HG03520 (cell line): ENCODE measurements at regions not wholly inside any gene's neighbourhood (a gene's known extent, or its start where the extent isn't known, plus 50 kb on each side); places are given as distances from the start of the nearest gene placed in this dataset.
"Not testable (repeated sequence)": the region's sequence is repeated elsewhere in the genome, so short reads cannot be mapped to it uniquely, and the experiment has no call there.

Source experiments
- ATAC-seq: cut with Tn5 transposase; IDR thresholded peaks from one replicate; pipeline ENCODE4 v1.9.1; 2021; ENCODE audit warnings: mild to moderate bottlenecking, moderate library complexity; ENCODE audit not compliant: unreplicated experiment

- no peak for ATAC-seq
Observed at GRCh38 chr2:111250448-111251030, 129.8 kb downstream of the BCL2L11 start.

GRCh38 chr2:111251711-111252110 lies 131.0 kb downstream of the BCL2L11 start:
- ATAC-seq: no peak

- no peak for ATAC-seq
Observed at GRCh38 chr2:111252436-111252835, 131.7 kb downstream of the BCL2L11 start.

- not testable (repeated sequence) for ATAC-seq
Observed at GRCh38 chr2:111254916-111255315, 134.2 kb downstream of the BCL2L11 start.

GRCh38 chr2:111256628-111257027 lies 135.9 kb downstream of the BCL2L11 start:
- ATAC-seq: not testable (repeated sequence)

- not testable (repeated sequence) for ATAC-seq
Observed at GRCh38 chr2:111257607-111258006, 136.9 kb downstream of the BCL2L11 start.

- ATAC-seq: not testable (repeated sequence)
Observed at GRCh38 chr2:111258318-111258717, 137.6 kb downstream of the BCL2L11 start.

GRCh38 chr2:111262627-111263379 lies 142.1 kb downstream of the BCL2L11 start:
- ATAC-seq: not testable (repeated sequence)

- ATAC-seq: not testable (repeated sequence)
Observed at GRCh38 chr2:111263380-111264017, 142.8 kb downstream of the BCL2L11 start.

GRCh38 chr2:111264956-111265355 lies 144.2 kb downstream of the BCL2L11 start:
- not testable (repeated sequence) for ATAC-seq

GRCh38 chr2:111266556-111266955 lies 145.8 kb downstream of the BCL2L11 start:
- not testable (repeated sequence) for ATAC-seq

GRCh38 chr2:111267038-111267437 lies 146.3 kb downstream of the BCL2L11 start:
- not testable (repeated sequence) for ATAC-seq

GRCh38 chr2:111269761-111270323 lies 149.1 kb downstream of the BCL2L11 start:
- not testable (repeated sequence) for ATAC-seq

- ATAC-seq: not testable (repeated sequence)
Observed at GRCh38 chr2:111270569-111270968, 149.9 kb downstream of the BCL2L11 start.

- not testable (repeated sequence) for ATAC-seq
Observed at GRCh38 chr2:111271647-111272304, 151.1 kb downstream of the BCL2L11 start.

GRCh38 chr2:111273007-111273406 lies 152.3 kb downstream of the BCL2L11 start:
- ATAC-seq: not testable (repeated sequence)

GRCh38 chr2:111275047-111275853 lies 154.5 kb downstream of the BCL2L11 start:
- ATAC-seq: not testable (repeated sequence)

- not testable (repeated sequence) for ATAC-seq
Observed at GRCh38 chr2:111275854-111276171, 155.1 kb downstream of the BCL2L11 start.

- ATAC-seq: not testable (repeated sequence)
Observed at GRCh38 chr2:111278133-111278532, 157.4 kb downstream of the BCL2L11 start.

GRCh38 chr2:111280709-111281286 lies 160.1 kb downstream of the BCL2L11 start:
- ATAC-seq: not testable (repeated sequence)
